ENCODE measurements at regions not wholly inside any gene's neighbourhood (a gene's known extent, or its start where the extent isn't known, plus 50 kb on each side); places are given as distances from the start of the nearest gene placed in this dataset.

- Mint-ChIP-seq H3K36me3 (no peaks in the 10 kb centered on the region), H3K4me3 (no peak overlapping the region), H3K27ac (no peak overlapping the region), H3K9me3 (no peaks in the 10 kb centered on the region), H3K27me3 (ENCODE audit: low read depth in 3 of 3) (peaks cover 0 to 2% (median 0%) of the 10 kb centered on the region in 3 donors), H3K4me1 (no peaks in the 10 kb centered on the region)
- intact Hi-C loops (cut with micrococcal nuclease): no loop called here
- H3K36me3 ChIP-seq (replicated peaks in 1 of 2; ENCODE audit: control insufficient read depth in 1 of 2, insufficient read depth in 2 of 2, low read length in 2 of 2): no peaks in the 10 kb centered on the region
- no peaks in the 10 kb centered on the region for H3K4me1 ChIP-seq (ENCODE audit: control insufficient read depth in 1 of 2, insufficient read depth in 2 of 2, low read length in 2 of 2)
- no peak overlapping the region for H3K9ac ChIP-seq (ENCODE audit: insufficient read depth, low read length, poor library complexity, severe bottlenecking)
- 90% methylated on average over 2 of the region's 2 CpGs for WGBS (ENCODE audit: insufficient coverage)
- no peaks in the 10 kb centered on the region for H4K20me1 ChIP-seq (ENCODE audit: insufficient read depth, low read length)
- H3K27me3 ChIP-seq (ENCODE audit: control insufficient read depth in 2 of 2, insufficient read depth in 2 of 2, low read length in 2 of 2): no peaks in the 10 kb centered on the region
- no peak overlapping the region for H3K27ac ChIP-seq (ENCODE audit: low read depth in 1 of 2, low read length in 2 of 2)
- no peaks in the 10 kb centered on the region for H3K9me3 ChIP-seq (replicated peaks in 1 of 2; ENCODE audit: control insufficient read depth in 1 of 2, insufficient read depth in 1 of 2, low read length in 2 of 2)
- H3K4me2 ChIP-seq (replicated peaks; ENCODE audit: extremely low read depth, low read length, poor library complexity, severe bottlenecking): no peak overlapping the region
- no peak overlapping the region for H3K4me3 ChIP-seq (replicated peaks in 1 of 3; ENCODE audit: low read depth in 2 of 3, low read length in 3 of 3)
- H3K79me2 ChIP-seq (ENCODE audit: insufficient read depth, low read length): no peaks in the 10 kb centered on the region
- no peak for DNase-seq
- TF ChIP-seq CTCF (IDR thresholded peaks at IDR 0.05): no peak
- no peak overlapping the region for H2AFZ ChIP-seq (ENCODE audit: insufficient read depth, low read depth, low read length, poor library complexity, severe bottlenecking)
Observed at GRCh38 chr7:10418985-10419384, 554.7 kb upstream of the PHF14 start.

GRCh38 chr7:10429031-10429430 lies 544.6 kb upstream of the PHF14 start:
- H3K9me3 ChIP-seq (replicated peaks in 1 of 2; ENCODE audit: control insufficient read depth in 1 of 2, insufficient read depth in 1 of 2, low read length in 2 of 2): peaks cover 0 to 5% of the 10 kb centered on the region in 2 donors
- H3K36me3 ChIP-seq (replicated peaks in 1 of 2; ENCODE audit: control insufficient read depth in 1 of 2, insufficient read depth in 2 of 2, low read length in 2 of 2): no peaks in the 10 kb centered on the region
- no peak overlapping the region for H3K9ac ChIP-seq (ENCODE audit: insufficient read depth, low read length, poor library complexity, severe bottlenecking)
- 65% methylated on average over 2 of the region's 2 CpGs for WGBS (ENCODE audit: insufficient coverage)
- H3K36me3 Mint-ChIP-seq: no peaks in the 10 kb centered on the region
- no peaks in the 10 kb centered on the region for H3K27me3 ChIP-seq (ENCODE audit: control insufficient read depth in 2 of 2, insufficient read depth in 2 of 2, low read length in 2 of 2)
- H4K20me1 ChIP-seq (ENCODE audit: insufficient read depth, low read length): no peaks in the 10 kb centered on the region
- no peaks in the 10 kb centered on the region for H3K27me3 Mint-ChIP-seq (ENCODE audit: low read depth in 3 of 3)
- no peak overlapping the region for H3K4me3 ChIP-seq (replicated peaks in 1 of 3; ENCODE audit: low read depth in 2 of 3, low read length in 3 of 3)
- H3K9me3 Mint-ChIP-seq: peaks cover 0 to 8% (median 1%) of the 10 kb centered on the region in 7 donors
- no peaks in the 10 kb centered on the region for H3K79me2 ChIP-seq (ENCODE audit: insufficient read depth, low read length)
- TF ChIP-seq CTCF (IDR thresholded peaks at IDR 0.05): no peak
- H3K4me3 Mint-ChIP-seq: no peak overlapping the region
- intact Hi-C loops (cut with micrococcal nuclease): no loop called here
- H3K4me1 ChIP-seq (ENCODE audit: control insufficient read depth in 1 of 2, insufficient read depth in 2 of 2, low read length in 2 of 2): no peaks in the 10 kb centered on the region
- no peak overlapping the region for H3K27ac ChIP-seq (ENCODE audit: low read depth in 1 of 2, low read length in 2 of 2)
- no peak overlapping the region for H2AFZ ChIP-seq (ENCODE audit: insufficient read depth, low read depth, low read length, poor library complexity, severe bottlenecking)
- no peaks in the 10 kb centered on the region for H3K4me1 Mint-ChIP-seq
- no peak overlapping the region for H3K4me2 ChIP-seq (replicated peaks; ENCODE audit: extremely low read depth, low read length, poor library complexity, severe bottlenecking)
- no peak for DNase-seq
- H3K27ac Mint-ChIP-seq: no peak overlapping the region
